H1 (cell line): ENCODE measurements at regions not wholly inside any gene's neighbourhood (a gene's known extent, or its start where the extent isn't known, plus 50 kb on each side); places are given as distances from the start of the nearest gene placed in this dataset.

Experiments
- CTCF ChIA-PET: fragments of 300-600 bp; sonication (Branson Sonifier 250); formaldehyde crosslinking; loops from one replicate; lab custom pipeline; 2021; ENCODE audit not compliant: partially characterized antibody; lab: Charles Lee
- POLR2A ChIA-PET: fragments of 300-600 bp; sonication (Branson Sonifier 250); formaldehyde crosslinking; loops from one replicate; lab custom pipeline; 2021; ENCODE audit warnings: inconsistent platforms; ENCODE audit not compliant: partially characterized antibody; lab: Charles Lee
- DNase-seq, 2 experiments: peaks; one replicate each; pipeline versions ENCODE4 v3.0.0 to v3.0.0-alpha.2; 2010 to 2022; ENCODE audit warnings: low spot score in 2 of 2, low read depth in 1 of 2, mixed read lengths in 1 of 2
- FAIRE-seq: peaks from 2 replicates; lab custom pipeline; 2011; peaks lifted over from hg19 to GRCh38; lab: Jason Lieb, UNC
- H2AFZ ChIP-seq: 2 replicates; pipeline ENCODE4 v1.8.1; 2012; ENCODE audit warnings: low read length, inconsistent platforms
- H2AK5ac ChIP-seq: 2 replicates; pipeline ENCODE4 v1.6.1; 2013; ENCODE audit warnings: low read depth, low read length
- H2BK120ac ChIP-seq: replicated peaks from 2 replicates; pipeline ENCODE3; 2013; ENCODE audit warnings: low read depth, low read length, inconsistent platforms
- H2BK12ac ChIP-seq: 2 replicates; pipeline ENCODE4 v1.6.1; 2013; ENCODE audit warnings: low read depth, low read length
- H2BK15ac ChIP-seq: 2 replicates; pipeline ENCODE4 v1.6.1; 2013; ENCODE audit warnings: low read length
- H2BK20ac ChIP-seq: 2 replicates; pipeline ENCODE4 v1.6.1; 2013; ENCODE audit warnings: low read length
- H2BK5ac ChIP-seq: 2 replicates; pipeline ENCODE4 v1.6.1; 2013; ENCODE audit warnings: low read depth, low read length
- H3K14ac ChIP-seq: 2 replicates; pipeline ENCODE4 v1.6.1; 2013; ENCODE audit warnings: inconsistent platforms; ENCODE audit not compliant: insufficient read length
- H3K18ac ChIP-seq: 2 replicates; pipeline ENCODE4 v1.6.1; 2013; ENCODE audit warnings: low read length; ENCODE audit errors: extremely low read depth
- H3K23ac ChIP-seq: 2 replicates; pipeline ENCODE4 v1.6.1; 2013; ENCODE audit warnings: inconsistent platforms; ENCODE audit not compliant: insufficient read length
- H3K23me2 ChIP-seq: 2 replicates; pipeline ENCODE4 v1.6.1; 2013; ENCODE audit warnings: low read depth, low read length
- H3K27ac ChIP-seq: 2 replicates; pipeline ENCODE4 v1.6.1; 2011; ENCODE audit warnings: low read depth, low read length, inconsistent platforms
- H3K27me3 ChIP-seq, 4 experiments: replicated peaks in 1 of 4; 1 replicate in 1 of 4; 2 replicates in 3 of 4; pipeline versions ENCODE4 v1.6.1 to v1.8.1; 2011 to 2013; ENCODE audit warnings: low read length in 3 of 4, mild to moderate bottlenecking in 3 of 4, inconsistent platforms in 2 of 4, mixed read lengths in 2 of 4, moderate library complexity in 1 of 4; ENCODE audit not compliant: control insufficient read depth in 3 of 4, insufficient read depth in 3 of 4; ENCODE audit errors: extremely low read depth in 1 of 4
- H3K36me3 ChIP-seq, 4 experiments: 2 replicates each; pipeline versions ENCODE4 v1.6.1 to v1.8.1; 2011 to 2013; ENCODE audit warnings: mild to moderate bottlenecking in 4 of 4, low read length in 3 of 4, moderate library complexity in 2 of 4, control low read depth in 1 of 4, inconsistent platforms in 1 of 4; ENCODE audit not compliant: insufficient read depth in 4 of 4, control insufficient read depth in 2 of 4
- H3K4ac ChIP-seq: replicated peaks from 2 replicates; pipeline ENCODE3; 2013; ENCODE audit warnings: low read length, low read depth, mixed read lengths, inconsistent platforms; ENCODE audit not compliant: insufficient read length
- H3K4me1 ChIP-seq, 4 experiments: replicated peaks in 1 of 4; 1 replicate in 1 of 4; 2 replicates in 3 of 4; pipeline versions ENCODE4 v1.6.1 to v1.8.1; 2011 to 2013; ENCODE audit warnings: low read length in 3 of 4, inconsistent platforms in 2 of 4, mixed read lengths in 1 of 4; ENCODE audit not compliant: insufficient read depth in 4 of 4, control insufficient read depth in 3 of 4
- H3K4me2 ChIP-seq, 2 experiments: 2 replicates each; pipeline versions ENCODE4 v1.6.1 to v1.8.1; 2011 to 2013; ENCODE audit warnings: low read depth in 2 of 2, low read length in 2 of 2, control low read depth in 1 of 2, inconsistent platforms in 1 of 2, mild to moderate bottlenecking in 1 of 2; ENCODE audit not compliant: insufficient read depth in 1 of 2
- H3K4me3 ChIP-seq, 4 experiments: fragments of 200-600, 300-600 bp in 1 of 4; sonication (generic), shearing (Covaris generic), sonication (Bioruptor Twin) in 1 of 4; 2 replicates each; pipeline versions ENCODE4 v1.5.1 to v1.8.1; 2011 to 2016; ENCODE audit warnings: low read length in 4 of 4, low read depth in 3 of 4, control low read depth in 2 of 4, inconsistent platforms in 2 of 4, mild to moderate bottlenecking in 2 of 4, mixed read lengths in 1 of 4, moderate library complexity in 1 of 4; ENCODE audit not compliant: insufficient read depth in 2 of 4; ENCODE audit errors: extremely low read depth in 1 of 4
- H3K56ac ChIP-seq: replicated peaks from 2 replicates; pipeline ENCODE3; 2013; ENCODE audit warnings: low read depth, mild to moderate bottlenecking, mixed read lengths, low read length, inconsistent platforms; ENCODE audit not compliant: insufficient read length
- H3K79me1 ChIP-seq: 2 replicates; pipeline ENCODE4 v1.6.1; 2013; ENCODE audit warnings: low read depth, low read length, control low read depth
- H3K79me2 ChIP-seq, 2 experiments: 2 replicates each; pipeline versions ENCODE4 v1.6.1 to v1.8.1; 2012 to 2013; ENCODE audit warnings: low read length in 2 of 2, mild to moderate bottlenecking in 2 of 2, inconsistent platforms in 1 of 2; ENCODE audit not compliant: insufficient read depth in 2 of 2, control insufficient read depth in 1 of 2
- H3K9ac ChIP-seq, 4 experiments: replicated peaks in 1 of 4; 1 replicate in 1 of 4; 2 replicates in 3 of 4; pipeline versions ENCODE4 v1.6.1 to v1.8.1; 2011 to 2013; ENCODE audit warnings: low read depth in 3 of 4, low read length in 3 of 4, control low read depth in 2 of 4, mild to moderate bottlenecking in 2 of 4, moderate library complexity in 2 of 4, inconsistent platforms in 1 of 4; ENCODE audit errors: extremely low read depth in 1 of 4
- H3K9me3 ChIP-seq, 2 experiments: 2 replicates each; pipeline versions ENCODE4 v1.6.1 to v1.8.1; 2012 to 2013; ENCODE audit warnings: mild to moderate bottlenecking in 2 of 2, moderate library complexity in 2 of 2, control low read depth in 1 of 2, inconsistent platforms in 1 of 2, low read depth in 1 of 2, low read length in 1 of 2, mixed read lengths in 1 of 2; ENCODE audit not compliant: insufficient read depth in 2 of 2
- H4K20me1 ChIP-seq, 2 experiments: replicated peaks in 1 of 2; 2 replicates each; pipeline versions ENCODE3 to v1.8.1; 2011 to 2013; ENCODE audit warnings: inconsistent platforms in 2 of 2, low read length in 2 of 2, mild to moderate bottlenecking in 1 of 2; ENCODE audit not compliant: insufficient read depth in 2 of 2, control insufficient read depth in 1 of 2
- H4K5ac ChIP-seq: 2 replicates; pipeline ENCODE4 v1.6.1; 2013; ENCODE audit warnings: low read length, low read depth, mixed read lengths, inconsistent platforms; ENCODE audit not compliant: insufficient read length
- H4K8ac ChIP-seq: 2 replicates; pipeline ENCODE4 v1.8.0; 2013; ENCODE audit warnings: mild to moderate bottlenecking, moderate library complexity, low read length, inconsistent platforms; ENCODE audit not compliant: insufficient read depth; ENCODE audit errors: extremely low read depth
- H4K91ac ChIP-seq: replicated peaks from 2 replicates; pipeline ENCODE3; 2013; ENCODE audit warnings: low read length, mixed read lengths, inconsistent platforms; ENCODE audit not compliant: insufficient read length
- CHD2 ChIP-seq: IDR thresholded peaks from 2 replicates; pipeline ENCODE4 v1.6.1; 2012; ENCODE audit warnings: low read length, improper control_type of control experiment
- CREB1 ChIP-seq: IDR thresholded peaks from 2 replicates; pipeline ENCODE4 v1.6.1; 2012; ENCODE audit warnings: inconsistent platforms
- EP300 ChIP-seq, 2 experiments: IDR thresholded peaks; 1 replicate in 1 of 2; 2 replicates in 1 of 2; pipeline ENCODE4 v1.6.1; 2011 to 2012; ENCODE audit warnings: low read depth in 2 of 2, low read length in 2 of 2, mild to moderate bottlenecking in 2 of 2, borderline replicate concordance in 1 of 2, inconsistent platforms in 1 of 2, moderate library complexity in 1 of 2
- EZH2 ChIP-seq: fragments of 200-600 bp; sonication (generic); IDR thresholded peaks from 2 replicates; pipeline ENCODE4 v1.7.1; 2012; ENCODE audit warnings: low read depth, mild to moderate bottlenecking, moderate library complexity, low read length, inconsistent platforms; ENCODE audit not compliant: severe bottlenecking
- MAX ChIP-seq: IDR thresholded peaks from 2 replicates; pipeline ENCODE4 v1.6.1; 2012; ENCODE audit warnings: inconsistent platforms
- TAF7 ChIP-seq: optimal IDR thresholded peaks from 2 replicates; pipeline ENCODE3; 2011; ENCODE audit warnings: low read depth, mild to moderate bottlenecking, inconsistent platforms, low read length, moderate library complexity, borderline replicate concordance
- WGBS, 2 experiments: shearing (Covaris generic) in 1 of 2; methylation state at CpG; one replicate each; pipeline versions ENCODE4 v1.1.6 to v1.1.7; 2013 to 2015; ENCODE audit warnings: low lambda C conversion rate in 2 of 2, mixed read lengths in 2 of 2, inconsistent platforms in 1 of 2, low coverage in 1 of 2, missing lambda C conversion rate in 1 of 2; ENCODE audit not compliant: insufficient replicate concordance in 2 of 2, insufficient coverage in 1 of 2, insufficient read length in 1 of 2; ENCODE audit errors: extremely low coverage in 1 of 2, missing lambda C conversion rate in 1 of 2; 5-methylcytosine and 5-hydroxymethylcytosine counted together

GRCh38 chr2:125559186-125559585 lies 1096.8 kb upstream of the GYPC start:
- WGBS, 2 experiments: 94% methylated on average over 3 of the region's 3 CpGs; no CpG with 5 or more reads in 1 of the 2 experiments

More at GRCh38 chr2:125559186-125559585, 1096.8 kb upstream of the GYPC start:
- H4K91ac ChIP-seq: no peak overlapping the region
- FAIRE-seq (no peak), DNase-seq (no peak)
- no peaks in the 10 kb centered on the region for H3K4me1 ChIP-seq
- H3K36me3 ChIP-seq: no peaks in the 10 kb centered on the region
- H2BK5ac ChIP-seq: no peak overlapping the region
- H2BK20ac ChIP-seq: no peak overlapping the region
- H2AFZ ChIP-seq: no peak overlapping the region
- no peak overlapping the region for H3K9ac ChIP-seq
- ChIA-PET CTCF (no interaction called here), POLR2A (no interaction called here)
- H4K5ac ChIP-seq: no peak overlapping the region
- no peaks in the 10 kb centered on the region; a peak in 1 of 4 replicates for H3K9me3 ChIP-seq
- H3K27me3 ChIP-seq: no peaks in the 10 kb centered on the region
- H3K4ac ChIP-seq: no peak overlapping the region
- H2AK5ac ChIP-seq: no peak overlapping the region
- H3K79me2 ChIP-seq: no peaks in the 10 kb centered on the region
- no peaks in the 10 kb centered on the region for H4K20me1 ChIP-seq
- no peaks in the 10 kb centered on the region for H3K23me2 ChIP-seq
- no peak overlapping the region for H3K56ac ChIP-seq
- H3K4me2 ChIP-seq: no peak overlapping the region
- no peak overlapping the region for H3K14ac ChIP-seq
- no peak overlapping the region for H3K27ac ChIP-seq
- H2BK12ac ChIP-seq: no peak overlapping the region
- H3K18ac ChIP-seq: no peak overlapping the region
- no peak overlapping the region for H4K8ac ChIP-seq
- H3K79me1 ChIP-seq: no peaks in the 10 kb centered on the region
- no peak for TF ChIP-seq EP300 (IDR thresholded peaks at IDR 0.05; ENCODE audit: borderline replicate concordance in 1 of 2, low read depth in 2 of 2, low read length in 2 of 2)
- no peak for TF ChIP-seq EZH2
- no peak for TF ChIP-seq MAX
- no peak for TF ChIP-seq CREB1
- no peak for TF ChIP-seq CHD2
- TF ChIP-seq TAF7: no peak
- no peak overlapping the region for H3K23ac ChIP-seq
- H2BK15ac ChIP-seq: no peak overlapping the region
- no peak overlapping the region for H2BK120ac ChIP-seq
- H3K4me3 ChIP-seq: no peak overlapping the region
